ENCODE measurements at regions not wholly inside any gene's neighbourhood (a gene's known extent, or its start where the extent isn't known, plus 50 kb on each side); places are given as distances from the start of the nearest gene placed in this dataset.
A peak's percentile ranks its signal among the peaks of the same experiment; 100 is the strongest.

GRCh38 chr6:15926256-15926655 is 202.6 kb upstream of the MYLIP start:
- DNase-seq (no peak), ATAC-seq (no peak)
- peaks cover 0 to 2% (median 0%) of the 10 kb centered on the region in 4 donors for H3K4me1 Mint-ChIP-seq
- H3K36me3 Mint-ChIP-seq = peaks cover 0 to 24% (median 5%) of the 10 kb centered on the region in 3 donors
- POLR2A ChIA-PET = no interaction called here
- H3K9me3 Mint-ChIP-seq = peaks cover 7 to 28% (median 16%) of the 10 kb centered on the region in 9 donors
- H3K4me3 Mint-ChIP-seq = no peak overlapping the region
- no peak overlapping the region for H3K27ac Mint-ChIP-seq
- H3K27me3 Mint-ChIP-seq = peaks cover 0 to 4% (median 0%) of the 10 kb centered on the region in 5 donors

DNA sequence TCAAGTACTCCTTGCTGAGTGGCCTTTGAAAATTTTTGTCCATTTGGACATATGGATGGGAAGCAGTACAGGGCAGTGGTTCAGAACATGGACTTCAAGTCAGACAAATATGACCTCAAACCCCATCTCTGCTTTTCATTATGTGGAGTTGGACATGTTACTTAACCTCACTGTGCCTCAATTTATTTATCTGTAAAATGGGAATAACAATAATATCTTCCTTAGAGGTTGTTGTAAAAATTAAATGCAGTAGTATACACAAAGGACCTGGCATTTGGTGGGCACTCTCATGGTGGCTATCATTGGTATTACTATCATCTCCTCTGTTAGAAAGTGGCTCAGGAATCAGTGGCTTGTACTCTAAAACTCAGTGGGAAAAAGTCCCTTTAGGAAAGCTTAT is 204.0 kb upstream of the MYLIP start:
- ATAC-seq (no peak), DNase-seq (no peak)
- Mint-ChIP-seq H3K4me3 (no peak overlapping the region), H3K9me3 (peaks cover under 1 to 16% (median 5%) of the 10 kb centered on the region in 9 donors), H3K36me3 (peaks cover 0 to 13% (median 2%) of the 10 kb centered on the region in 3 donors), H3K27ac (no peak overlapping the region), H3K4me1 (peaks cover 0 to 2% (median 0%) of the 10 kb centered on the region in 4 donors), H3K27me3 (peaks cover 0 to 4% (median 0%) of the 10 kb centered on the region in 5 donors)
- POLR2A ChIA-PET = no interaction called here

- H3K27me3 Mint-ChIP-seq = peaks cover 0 to 4% (median 0%) of the 10 kb centered on the region in 5 donors
- DNase-seq = no peak
- peaks cover 0 to 5% (median 0%) of the 10 kb centered on the region in 9 donors for H3K9me3 Mint-ChIP-seq
- peaks cover 0 to 2% (median 0%) of the 10 kb centered on the region in 3 donors for H3K36me3 Mint-ChIP-seq
- no peak overlapping the region for H3K4me3 Mint-ChIP-seq
- no peak overlapping the region for H3K27ac Mint-ChIP-seq
- no peak for ATAC-seq
- POLR2A ChIA-PET = no interaction called here
- H3K4me1 Mint-ChIP-seq = peaks cover 0 to 2% (median 0%) of the 10 kb centered on the region in 4 donors
These were observed 206.2 kb upstream of the MYLIP start for GRCh38 chr6:15922510-15923250.

DNA sequence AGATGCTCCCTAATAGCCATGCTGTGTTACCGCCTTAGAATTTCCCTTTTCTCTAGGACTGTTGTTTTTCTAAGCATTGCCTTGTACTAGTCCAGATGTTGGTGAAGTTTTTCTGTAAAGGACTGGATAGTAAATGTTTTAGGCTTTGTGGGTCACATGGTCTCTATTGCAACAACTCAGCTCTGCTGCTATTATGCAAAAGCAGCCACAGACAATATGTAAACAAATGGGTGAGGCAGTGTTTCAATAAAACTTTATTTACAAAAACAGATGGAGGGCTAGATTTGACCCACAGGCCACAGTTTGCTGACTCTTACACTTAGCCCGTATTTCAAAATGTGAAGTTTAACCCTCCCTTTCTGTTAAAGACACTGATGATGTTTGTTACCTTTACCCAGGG is 207.6 kb upstream of the MYLIP start:
- DNase-seq (no peak), ATAC-seq (no peak)
- Mint-ChIP-seq H3K36me3 (peaks cover 0 to 2% (median 0%) of the 10 kb centered on the region in 3 donors), H3K4me1 (peaks cover 0 to 2% (median 0%) of the 10 kb centered on the region in 4 donors), H3K4me3 (no peak overlapping the region), H3K27ac (no peak overlapping the region), H3K27me3 (peaks cover 0 to under 1% (median 0%) of the 10 kb centered on the region in 5 donors), H3K9me3 (peaks cover 0 to 5% (median 0%) of the 10 kb centered on the region in 9 donors)
- POLR2A ChIA-PET = no interaction called here

DNA sequence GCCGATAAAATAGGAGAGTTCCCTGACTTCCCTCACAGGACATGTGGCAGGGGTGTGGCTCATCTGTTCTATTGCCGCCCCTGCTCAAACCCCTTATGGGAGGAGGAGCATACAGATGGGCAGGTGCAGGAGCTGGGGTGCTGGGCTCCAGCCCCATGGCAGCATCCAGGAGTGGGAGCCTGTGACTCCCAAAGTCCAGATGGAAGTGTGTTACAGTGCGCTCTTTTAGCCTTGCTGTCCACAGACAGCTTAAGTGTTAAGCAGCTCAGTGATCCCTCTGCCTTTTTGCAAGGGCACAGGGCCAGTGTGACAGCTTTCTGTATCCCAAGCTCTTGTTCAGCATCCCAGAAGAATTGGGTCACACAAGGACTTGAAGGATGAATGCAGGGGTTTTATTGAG is 212.3 kb upstream of the MYLIP start:
- no peaks in the 10 kb centered on the region for H3K27me3 Mint-ChIP-seq
- DNase-seq (no peak), ATAC-seq (no peak)
- H3K27ac Mint-ChIP-seq = no peak overlapping the region
- no peaks in the 10 kb centered on the region for H3K4me1 Mint-ChIP-seq
- no peak overlapping the region for H3K4me3 Mint-ChIP-seq
- POLR2A ChIA-PET = no interaction called here
- H3K36me3 Mint-ChIP-seq = no peaks in the 10 kb centered on the region
- H3K9me3 Mint-ChIP-seq = no peaks in the 10 kb centered on the region

- Mint-ChIP-seq H3K27ac (no peak overlapping the region), H3K4me1 (no peaks in the 10 kb centered on the region), H3K36me3 (no peaks in the 10 kb centered on the region), H3K4me3 (no peak overlapping the region), H3K9me3 (no peaks in the 10 kb centered on the region), H3K27me3 (no peaks in the 10 kb centered on the region)
- no peak for ATAC-seq
- POLR2A ChIA-PET = interaction anchor here (0.6 kb wide), 1 partner anchor 215 kb away, joined by 3 read pairs; no protein-coding TSS in a partner anchor
- no peak for DNase-seq
These were observed 213.2 kb upstream of the MYLIP start for GRCh38 chr6:15915508-15916178.

DNA sequence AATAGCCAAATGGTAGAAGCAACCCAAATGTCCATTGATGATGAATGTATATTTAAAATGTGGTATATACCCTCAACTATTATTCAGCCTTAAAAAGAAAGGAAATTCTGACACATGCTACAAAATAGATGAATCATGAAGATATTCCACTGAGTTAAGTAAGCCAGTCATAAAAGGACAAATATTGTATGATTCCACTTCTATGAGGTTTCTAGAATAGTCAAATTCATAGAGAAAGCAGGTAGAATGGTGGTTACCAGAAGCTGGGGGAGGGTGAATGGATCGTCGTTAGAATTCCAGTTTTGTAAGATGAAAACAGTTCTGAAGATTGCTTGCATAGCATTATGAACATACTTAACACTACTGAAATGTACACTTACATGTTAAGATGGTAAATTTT is 214.3 kb upstream of the MYLIP start:
- POLR2A ChIA-PET = no interaction called here
- Mint-ChIP-seq H3K36me3 (no peaks in the 10 kb centered on the region), H3K4me3 (no peak overlapping the region), H3K9me3 (no peaks in the 10 kb centered on the region), H3K27ac (no peak overlapping the region), H3K27me3 (no peaks in the 10 kb centered on the region), H3K4me1 (no peaks in the 10 kb centered on the region)
- DNase-seq (no peak), ATAC-seq (no peak)

GRCh38 chr6:15913573-15913972 is 215.3 kb upstream of the MYLIP start:
- Mint-ChIP-seq H3K9me3 (no peaks in the 10 kb centered on the region), H3K4me1 (peaks cover 0 to 1% (median 0%) of the 10 kb centered on the region in 4 donors), H3K4me3 (no peak overlapping the region), H3K36me3 (no peaks in the 10 kb centered on the region), H3K27me3 (peaks cover 0 to 5% (median 0%) of the 10 kb centered on the region in 5 donors), H3K27ac (peak overlapping the region in 3 of 10 donors; percentile 2 to 76 (median 14))
- POLR2A ChIA-PET = no interaction called here
- DNase-seq (no peak), ATAC-seq (no peak)

DNA sequence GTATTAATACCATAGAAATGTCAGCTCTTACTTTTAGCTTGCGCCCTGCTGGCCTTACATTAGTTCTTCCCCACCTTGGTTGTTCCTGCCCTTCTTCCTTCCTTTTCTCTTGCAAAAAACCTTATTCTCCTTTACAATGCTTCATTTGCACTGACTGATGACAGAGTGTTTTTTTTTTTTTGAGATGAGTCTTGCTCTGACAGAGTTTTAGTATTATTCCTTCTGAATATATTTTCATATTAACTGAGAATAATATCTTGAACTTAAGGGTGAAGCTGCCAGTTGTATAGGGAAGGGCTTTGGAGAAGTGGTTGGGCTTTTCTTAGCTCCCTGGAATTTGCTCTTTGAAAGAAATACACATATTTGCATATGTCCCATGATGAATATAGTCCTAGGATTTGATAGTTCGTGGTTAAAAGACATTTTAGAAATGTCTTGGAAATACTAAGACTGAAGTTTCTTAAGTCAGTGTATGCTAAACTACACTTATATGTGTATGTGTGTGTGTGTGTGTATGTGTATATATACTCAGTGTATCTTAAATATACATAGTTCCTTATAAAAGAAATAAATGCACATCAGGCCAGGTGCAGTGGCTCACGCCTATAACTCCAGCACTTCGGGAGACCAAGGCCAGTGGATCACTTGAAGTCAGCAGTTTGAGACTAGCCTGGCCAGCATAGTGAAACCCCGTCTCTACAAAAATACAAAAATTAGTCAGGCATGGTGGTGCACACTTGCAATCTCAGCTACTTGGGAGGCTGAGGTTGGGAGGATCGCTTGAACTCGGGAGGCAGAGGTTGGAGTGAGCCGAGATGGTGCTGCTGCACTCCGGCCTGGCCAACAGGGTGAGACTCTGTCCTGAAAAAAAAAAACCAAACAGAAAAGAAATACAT is 216.1 kb upstream of the MYLIP start:
- no peak for ATAC-seq
- Mint-ChIP-seq H3K9me3 (no peaks in the 10 kb centered on the region), H3K4me3 (no peak overlapping the region), H3K27ac (no peak overlapping the region), H3K4me1 (peaks cover 0 to 1% (median 0%) of the 10 kb centered on the region in 4 donors), H3K36me3 (no peaks in the 10 kb centered on the region), H3K27me3 (peaks cover 0 to 5% (median 0%) of the 10 kb centered on the region in 5 donors)
- POLR2A ChIA-PET = no interaction called here
- no peak for DNase-seq

DNA sequence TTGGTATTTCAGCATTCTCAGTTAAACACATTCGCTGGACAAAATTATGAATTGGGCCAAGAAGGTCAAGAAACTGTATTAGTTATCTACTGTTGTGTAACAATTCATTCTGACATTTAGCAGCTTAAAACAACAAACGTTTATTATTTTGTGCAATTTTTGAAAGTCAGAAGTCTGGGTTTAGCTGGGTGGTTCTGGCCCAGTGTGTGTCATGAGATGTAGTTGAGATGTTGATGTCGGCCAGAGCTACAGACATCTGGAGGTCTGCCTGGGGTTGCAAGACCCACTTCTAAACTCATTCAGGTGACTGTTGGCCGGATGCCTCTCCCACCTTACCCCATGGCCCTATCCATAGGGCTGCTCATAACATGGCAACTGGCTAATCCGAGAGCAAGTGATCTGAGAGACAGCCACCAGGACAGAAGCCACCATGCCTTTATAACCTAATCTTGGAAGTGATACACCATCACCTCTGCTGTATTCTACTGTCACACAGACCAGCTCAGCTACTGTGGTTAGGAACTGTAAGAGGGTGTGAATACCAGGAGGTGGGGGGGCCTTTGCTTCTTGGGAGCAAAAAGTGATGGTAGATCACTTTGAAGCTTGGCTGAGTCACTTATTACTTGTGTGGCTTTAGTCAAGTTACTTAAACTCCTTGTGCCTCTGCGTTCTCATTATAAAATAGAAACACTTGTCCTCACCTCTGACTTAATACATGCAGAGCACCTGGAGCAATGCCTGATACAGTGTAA is 217.0 kb upstream of the MYLIP start:
- no peak overlapping the region for H3K4me3 Mint-ChIP-seq
- POLR2A ChIA-PET = no interaction called here

GRCh38 chr6:15909290-15910070 is 219.4 kb upstream of the MYLIP start:
- POLR2A ChIA-PET = no interaction called here
- Mint-ChIP-seq H3K4me1 (peaks cover 0 to 23% (median under 1%) of the 10 kb centered on the region in 4 donors), H3K36me3 (no peaks in the 10 kb centered on the region), H3K27me3 (peaks cover 0 to 5% (median 0%) of the 10 kb centered on the region in 5 donors), H3K4me3 (no peak overlapping the region), H3K9me3 (no peaks in the 10 kb centered on the region), H3K27ac (no peak overlapping the region)
- DNase-seq (no peak), ATAC-seq (no peak)

More for the DNA sequence above, 217.0 kb upstream of the MYLIP start:
- ATAC-seq (no peak), DNase-seq (no peak)
- peaks cover 0 to 5% (median 0%) of the 10 kb centered on the region in 5 donors for H3K27me3 Mint-ChIP-seq
- peaks cover 0 to 2% (median under 1%) of the 10 kb centered on the region in 4 donors for H3K4me1 Mint-ChIP-seq
- no peak overlapping the region for H3K27ac Mint-ChIP-seq
- H3K9me3 Mint-ChIP-seq = no peaks in the 10 kb centered on the region
- H3K36me3 Mint-ChIP-seq = no peaks in the 10 kb centered on the region

Data from naive thymus-derived CD8-positive, alpha-beta T cell (primary cell).